ENCODE measurements at regions not wholly inside any gene's neighbourhood (a gene's known extent, or its start where the extent isn't known, plus 50 kb on each side); places are given as distances from the start of the nearest gene placed in this dataset.

- TF ChIP-seq CTCF (IDR thresholded peaks at IDR 0.05; ENCODE audit: low read depth, low read length, missing control alignments): no peak
- in situ Hi-C loops (cut with HindIII; ENCODE audit: low sequenced_read_pairs): no loop called here
- H3K4me3 ChIP-seq (ENCODE audit: low read depth, low read length): no peak overlapping the region
- no peak for DNase-seq (ENCODE audit: low read depth)
Measured at GRCh38 chr16:13527332-13527731, 392.6 kb upstream of the ERCC4 start.

GRCh38 chr16:13528691-13529090 lies 391.3 kb upstream of the ERCC4 start:
- in situ Hi-C loops (cut with HindIII; ENCODE audit: low sequenced_read_pairs): no loop called here
- no peak for TF ChIP-seq CTCF (IDR thresholded peaks at IDR 0.05; ENCODE audit: low read depth, low read length, missing control alignments)
- DNase-seq (ENCODE audit: low read depth): no peak
- no peak overlapping the region for H3K4me3 ChIP-seq (ENCODE audit: low read depth, low read length)

GRCh38 chr16:13529193-13529982 lies 390.6 kb upstream of the ERCC4 start:
- in situ Hi-C loops (cut with HindIII; ENCODE audit: low sequenced_read_pairs): no loop called here
- no peak for DNase-seq (ENCODE audit: low read depth)
- TF ChIP-seq CTCF (IDR thresholded peaks at IDR 0.05; ENCODE audit: low read depth, low read length, missing control alignments): no peak
- no peak overlapping the region for H3K4me3 ChIP-seq (ENCODE audit: low read depth, low read length)

GRCh38 chr16:13540771-13541170 lies 379.2 kb upstream of the ERCC4 start:
- DNase-seq (ENCODE audit: low read depth): no peak
- no peak overlapping the region for H3K4me3 ChIP-seq (ENCODE audit: low read depth, low read length)
- TF ChIP-seq CTCF (IDR thresholded peaks at IDR 0.05; ENCODE audit: low read depth, low read length, missing control alignments): no peak
- in situ Hi-C loops (cut with HindIII; ENCODE audit: low sequenced_read_pairs): no loop called here

GRCh38 chr16:13542284-13542683 lies 377.7 kb upstream of the ERCC4 start:
- no peak for TF ChIP-seq CTCF (IDR thresholded peaks at IDR 0.05; ENCODE audit: low read depth, low read length, missing control alignments)
- DNase-seq (ENCODE audit: low read depth): no peak
- in situ Hi-C loops (cut with HindIII; ENCODE audit: low sequenced_read_pairs): no loop called here
- H3K4me3 ChIP-seq (ENCODE audit: low read depth, low read length): no peak overlapping the region

- in situ Hi-C loops (cut with HindIII; ENCODE audit: low sequenced_read_pairs): no loop called here
- no peak for TF ChIP-seq CTCF (IDR thresholded peaks at IDR 0.05; ENCODE audit: low read depth, low read length, missing control alignments)
- no peak for DNase-seq (ENCODE audit: low read depth)
- no peak overlapping the region for H3K4me3 ChIP-seq (ENCODE audit: low read depth, low read length)
Measured at GRCh38 chr16:13543850-13544249, 376.1 kb upstream of the ERCC4 start.
